ENCODE measurements at regions not wholly inside any gene's neighbourhood (a gene's known extent, or its start where the extent isn't known, plus 50 kb on each side); places are given as distances from the start of the nearest gene placed in this dataset.

DNA sequence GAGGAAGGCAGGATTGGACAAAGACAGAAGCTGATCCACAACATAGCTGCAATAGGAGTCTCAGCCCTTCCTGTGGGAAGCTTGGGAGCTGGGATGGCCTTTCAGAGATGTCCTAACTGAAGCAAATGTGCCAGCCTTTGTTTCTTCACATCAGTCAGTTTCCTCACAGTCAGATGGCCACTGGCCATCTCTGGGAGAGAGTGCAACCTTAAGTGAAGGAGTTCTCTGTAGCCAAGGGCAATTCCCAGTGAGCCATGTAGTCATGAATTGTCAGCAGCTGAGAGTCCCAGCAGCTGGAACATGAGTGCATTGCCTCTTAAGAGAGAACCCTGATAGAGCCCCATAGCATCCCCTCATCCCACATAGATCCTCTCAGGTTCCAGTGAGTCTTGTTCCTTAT is 89.1 kb upstream of the LIFR start:
- TF ChIP-seq ZBTB49 (tag by site-specific recombination; IDR thresholded peaks at IDR 0.05; ENCODE audit: low read depth) (no peak), ZNF701 (tag by site-specific recombination; IDR thresholded peaks at IDR 0.05) (no peak), ZNF639 (tag by site-specific recombination; IDR thresholded peaks at IDR 0.05) (no peak), BCL11B (tag by site-specific recombination; IDR thresholded peaks at IDR 0.05; ENCODE audit: low read depth) (no peak), ZNF501 (tag by site-specific recombination; IDR thresholded peaks at IDR 0.05) (no peak), ZNF133 (tag by site-specific recombination; IDR thresholded peaks at IDR 0.05) (no peak), YY1 (tag by site-specific recombination; IDR thresholded peaks at IDR 0.05) (no peak), ZNF792 (tag by site-specific recombination; IDR thresholded peaks at IDR 0.05) (no peak), ZNF16 (tag by site-specific recombination; IDR thresholded peaks at IDR 0.05; ENCODE audit: low read depth) (no peak), ZNF18 (tag by site-specific recombination; IDR thresholded peaks at IDR 0.05) (no peak), ZNF416 (tag by site-specific recombination; IDR thresholded peaks at IDR 0.05) (no peak), ZBTB7A (tag by site-specific recombination; IDR thresholded peaks at IDR 0.05; ENCODE audit: low read depth) (no peak), ZSCAN23 (tag by site-specific recombination; IDR thresholded peaks at IDR 0.05) (no peak), HOXA7 (CRISPR knock-in tag; IDR thresholded peaks at IDR 0.05; ENCODE audit: borderline replicate concordance) (no peak)
- Histone ChIP-seq H3K36me3 (ENCODE audit: control insufficient read depth in 2 of 2, insufficient read depth in 1 of 2, low read length in 2 of 2) (no peaks in the 10 kb centered on the region), H3K27ac (ENCODE audit: extremely low read depth, low read depth, low read length) (no peak overlapping the region), H3K9me3 (ENCODE audit: control insufficient read depth, insufficient read depth, low read depth, low read length) (no peaks in the 10 kb centered on the region), H3K4me1 (ENCODE audit: control insufficient read depth, insufficient read depth, low read length) (no peaks in the 10 kb centered on the region), H3K4me3 (ENCODE audit: low read depth, low read length) (no peak overlapping the region)
- ChIA-PET CTCF (interaction anchor here (0.6 to 0.9 kb wide), 3 partner anchors 9 to 556 kb away, joined by 3 read pairs; no protein-coding TSS in a partner anchor), POLR2A (interaction anchor here (0.6 kb wide), 1 partner anchor 187 kb away, joined by 3 read pairs; no protein-coding TSS in a partner anchor)

DNA sequence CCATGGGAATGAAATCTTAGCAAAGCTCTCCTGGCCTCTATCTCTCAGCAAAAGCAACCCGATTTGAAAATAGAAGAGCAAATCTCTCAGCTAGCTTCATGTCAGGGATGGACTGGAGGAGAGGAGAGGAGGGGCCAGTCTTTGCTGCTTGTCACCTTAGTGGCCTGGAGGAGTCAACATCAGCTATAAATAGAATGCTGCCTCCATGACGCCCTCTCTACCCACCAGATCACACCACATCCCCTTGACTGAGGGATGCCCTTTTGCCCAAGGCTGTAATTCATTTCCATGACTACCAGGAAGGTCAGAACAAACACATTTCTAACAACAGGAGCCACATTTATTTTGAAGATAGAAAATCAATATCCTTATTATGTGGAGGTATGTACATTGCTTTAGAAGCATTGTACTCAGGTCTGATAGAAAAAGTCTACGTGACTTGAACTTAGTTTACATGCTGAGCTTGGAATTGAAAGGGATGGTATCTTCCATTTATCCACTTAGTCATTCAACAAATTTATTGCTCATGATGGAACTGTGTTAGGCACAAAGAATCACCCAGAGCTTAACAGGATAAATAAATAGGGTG is 92.4 kb upstream of the LIFR start:
- TF ChIP-seq ZNF354C (tag by site-specific recombination; IDR thresholded peaks at IDR 0.05; ENCODE audit: borderline replicate concordance, low read depth) (no peak), YY2 (tag by site-specific recombination; IDR thresholded peaks at IDR 0.05) (no peak), ZBTB1 (tag by site-specific recombination; IDR thresholded peaks at IDR 0.05) (no peak), ZEB2 (tag by site-specific recombination; IDR thresholded peaks at IDR 0.05) (no peak), ZNF169 (tag by site-specific recombination; IDR thresholded peaks at IDR 0.05) (no peak), ZNF792 (tag by site-specific recombination; IDR thresholded peaks at IDR 0.05) (no peak), ZNF785 (tag by site-specific recombination; IDR thresholded peaks at IDR 0.05) (no peak), EGR2 (tag by site-specific recombination; IDR thresholded peaks at IDR 0.05; ENCODE audit: low read depth) (peak; percentile 34; the same call in 1 of the 2 replicates), MZF1 (tag by site-specific recombination; IDR thresholded peaks at IDR 0.05; ENCODE audit: borderline replicate concordance) (no peak), MYNN (tag by site-specific recombination; IDR thresholded peaks at IDR 0.05; ENCODE audit: borderline replicate concordance) (no peak)
- TF ChIP-seq, protein P1, sequence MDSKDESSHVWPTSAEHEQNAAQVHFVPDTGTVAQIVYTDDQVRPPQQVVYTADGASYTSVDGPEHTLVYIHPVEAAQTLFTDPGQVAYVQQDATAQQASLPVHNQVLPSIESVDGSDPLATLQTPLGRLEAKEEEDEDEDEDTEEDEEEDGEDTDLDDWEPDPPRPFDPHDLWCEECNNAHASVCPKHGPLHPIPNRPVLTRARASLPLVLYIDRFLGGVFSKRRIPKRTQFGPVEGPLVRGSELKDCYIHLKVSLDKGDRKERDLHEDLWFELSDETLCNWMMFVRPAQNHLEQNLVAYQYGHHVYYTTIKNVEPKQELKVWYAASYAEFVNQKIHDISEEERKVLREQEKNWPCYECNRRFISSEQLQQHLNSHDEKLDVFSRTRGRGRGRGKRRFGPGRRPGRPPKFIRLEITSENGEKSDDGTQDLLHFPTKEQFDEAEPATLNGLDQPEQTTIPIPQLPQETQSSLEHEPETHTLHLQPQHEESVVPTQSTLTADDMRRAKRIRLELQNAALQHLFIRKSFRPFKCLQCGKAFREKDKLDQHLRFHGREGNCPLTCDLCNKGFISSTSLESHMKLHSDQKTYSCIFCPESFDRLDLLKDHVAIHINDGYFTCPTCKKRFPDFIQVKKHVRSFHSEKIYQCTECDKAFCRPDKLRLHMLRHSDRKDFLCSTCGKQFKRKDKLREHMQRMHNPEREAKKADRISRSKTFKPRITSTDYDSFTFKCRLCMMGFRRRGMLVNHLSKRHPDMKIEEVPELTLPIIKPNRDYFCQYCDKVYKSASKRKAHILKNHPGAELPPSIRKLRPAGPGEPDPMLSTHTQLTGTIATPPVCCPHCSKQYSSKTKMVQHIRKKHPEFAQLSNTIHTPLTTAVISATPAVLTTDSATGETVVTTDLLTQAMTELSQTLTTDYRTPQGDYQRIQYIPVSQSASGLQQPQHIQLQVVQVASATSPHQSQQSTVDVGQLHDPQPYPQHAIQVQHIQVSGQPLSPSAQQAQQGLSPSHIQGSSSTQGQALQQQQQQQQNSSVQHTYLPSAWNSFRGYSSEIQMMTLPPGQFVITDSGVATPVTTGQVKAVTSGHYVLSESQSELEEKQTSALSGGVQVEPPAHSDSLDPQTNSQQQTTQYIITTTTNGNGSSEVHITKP (tag by site-specific recombination; IDR thresholded peaks at IDR 0.05): peak; percentile 94
- H3K4me1 ChIP-seq (ENCODE audit: control insufficient read depth, insufficient read depth, low read length): peaks cover 5% of the 10 kb centered on the region
- no peaks in the 10 kb centered on the region for H3K9me3 ChIP-seq (ENCODE audit: control insufficient read depth, insufficient read depth, low read depth, low read length)
- no peak overlapping the region for H3K4me3 ChIP-seq (ENCODE audit: low read depth, low read length)
- ChIA-PET CTCF (interaction anchor here (0.9 to 1.5 kb wide), 3 partner anchors 20 to 207 kb away, joined by 3 read pairs; no protein-coding TSS in a partner anchor), POLR2A (interaction anchor here (0.7 kb wide), 1 partner anchor 11 kb away, joined by 3 read pairs; no protein-coding TSS in a partner anchor)
- no peaks in the 10 kb centered on the region for H3K36me3 ChIP-seq (ENCODE audit: control insufficient read depth in 2 of 2, insufficient read depth in 1 of 2, low read length in 2 of 2)
- no peak overlapping the region for H3K27ac ChIP-seq (ENCODE audit: extremely low read depth, low read depth, low read length)
